GM12878 (cell line): ENCODE measurements at regions not wholly inside any gene's neighbourhood (a gene's known extent, or its start where the extent isn't known, plus 50 kb on each side); places are given as distances from the start of the nearest gene placed in this dataset.

Experiments
- MEF2A ChIP-seq: IDR thresholded peaks from 2 replicates; pipeline ENCODE4 v1.6.1; 2011; ENCODE audit warnings: low read depth, mild to moderate bottlenecking, low read length, moderate library complexity; ENCODE audit not compliant: insufficient read depth
- TF ChIP-seq, protein P1 (sequence below), 3 experiments: IDR thresholded peaks in 2 of 3; conservative IDR thresholded peaks in 1 of 3; 2 replicates each; pipeline ENCODE4 v1.5.1; 2011; ENCODE audit warnings: low read depth in 3 of 3, low read length in 3 of 3, mild to moderate bottlenecking in 3 of 3, control low read depth in 2 of 3, moderate library complexity in 2 of 3, inconsistent platforms in 1 of 3, mixed read lengths in 1 of 3; ENCODE audit not compliant: control insufficient read depth in 2 of 3, insufficient read depth in 1 of 3; ENCODE audit errors: extremely low read depth in 1 of 3

DNA sequence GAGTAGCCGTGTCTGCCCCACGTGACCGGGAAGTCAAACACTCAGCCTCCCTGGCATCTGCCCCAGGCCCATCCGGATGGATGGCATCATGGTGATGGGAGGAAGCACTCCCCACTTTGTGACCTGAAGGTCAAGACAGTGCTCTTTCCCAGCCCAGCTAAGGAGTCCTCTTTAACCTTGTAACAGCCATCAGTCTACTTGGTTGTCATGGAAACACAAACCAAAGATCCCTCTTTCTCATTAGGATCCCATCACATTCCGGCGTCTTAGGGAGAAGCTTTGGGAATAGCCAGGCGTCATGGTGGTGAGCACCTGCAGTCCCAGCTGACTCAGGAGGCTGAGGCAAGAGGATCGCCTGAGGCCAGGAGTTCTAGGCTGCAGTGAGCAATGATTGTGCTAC, 90.9 kb upstream of the FOXC1 start:
- TF ChIP-seq, protein P1, sequence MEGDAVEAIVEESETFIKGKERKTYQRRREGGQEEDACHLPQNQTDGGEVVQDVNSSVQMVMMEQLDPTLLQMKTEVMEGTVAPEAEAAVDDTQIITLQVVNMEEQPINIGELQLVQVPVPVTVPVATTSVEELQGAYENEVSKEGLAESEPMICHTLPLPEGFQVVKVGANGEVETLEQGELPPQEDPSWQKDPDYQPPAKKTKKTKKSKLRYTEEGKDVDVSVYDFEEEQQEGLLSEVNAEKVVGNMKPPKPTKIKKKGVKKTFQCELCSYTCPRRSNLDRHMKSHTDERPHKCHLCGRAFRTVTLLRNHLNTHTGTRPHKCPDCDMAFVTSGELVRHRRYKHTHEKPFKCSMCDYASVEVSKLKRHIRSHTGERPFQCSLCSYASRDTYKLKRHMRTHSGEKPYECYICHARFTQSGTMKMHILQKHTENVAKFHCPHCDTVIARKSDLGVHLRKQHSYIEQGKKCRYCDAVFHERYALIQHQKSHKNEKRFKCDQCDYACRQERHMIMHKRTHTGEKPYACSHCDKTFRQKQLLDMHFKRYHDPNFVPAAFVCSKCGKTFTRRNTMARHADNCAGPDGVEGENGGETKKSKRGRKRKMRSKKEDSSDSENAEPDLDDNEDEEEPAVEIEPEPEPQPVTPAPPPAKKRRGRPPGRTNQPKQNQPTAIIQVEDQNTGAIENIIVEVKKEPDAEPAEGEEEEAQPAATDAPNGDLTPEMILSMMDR (IDR thresholded peaks at IDR 0.05 in 2 of 3, conservative IDR thresholded peaks at IDR 0.05 in 1 of 3; ENCODE audit: control insufficient read depth in 2 of 3, extremely low read depth in 1 of 3, insufficient read depth in 1 of 3, low read depth in 3 of 3, low read length in 3 of 3): no peak
- no peak for TF ChIP-seq MEF2A
